ENCODE measurements at regions not wholly inside any gene's neighbourhood (a gene's known extent, or its start where the extent isn't known, plus 50 kb on each side); places are given as distances from the start of the nearest gene placed in this dataset.

GRCh38 chr5:32850817-32851496, 139.8 kb downstream of the NPR3 start:
- TF ChIP-seq, protein P1, sequence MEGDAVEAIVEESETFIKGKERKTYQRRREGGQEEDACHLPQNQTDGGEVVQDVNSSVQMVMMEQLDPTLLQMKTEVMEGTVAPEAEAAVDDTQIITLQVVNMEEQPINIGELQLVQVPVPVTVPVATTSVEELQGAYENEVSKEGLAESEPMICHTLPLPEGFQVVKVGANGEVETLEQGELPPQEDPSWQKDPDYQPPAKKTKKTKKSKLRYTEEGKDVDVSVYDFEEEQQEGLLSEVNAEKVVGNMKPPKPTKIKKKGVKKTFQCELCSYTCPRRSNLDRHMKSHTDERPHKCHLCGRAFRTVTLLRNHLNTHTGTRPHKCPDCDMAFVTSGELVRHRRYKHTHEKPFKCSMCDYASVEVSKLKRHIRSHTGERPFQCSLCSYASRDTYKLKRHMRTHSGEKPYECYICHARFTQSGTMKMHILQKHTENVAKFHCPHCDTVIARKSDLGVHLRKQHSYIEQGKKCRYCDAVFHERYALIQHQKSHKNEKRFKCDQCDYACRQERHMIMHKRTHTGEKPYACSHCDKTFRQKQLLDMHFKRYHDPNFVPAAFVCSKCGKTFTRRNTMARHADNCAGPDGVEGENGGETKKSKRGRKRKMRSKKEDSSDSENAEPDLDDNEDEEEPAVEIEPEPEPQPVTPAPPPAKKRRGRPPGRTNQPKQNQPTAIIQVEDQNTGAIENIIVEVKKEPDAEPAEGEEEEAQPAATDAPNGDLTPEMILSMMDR (IDR thresholded peaks at IDR 0.05; ENCODE audit: low read depth, low read length, missing input control): no peak
- TF ChIP-seq RAD21 (IDR thresholded peaks at IDR 0.05) (no peak), FOXA1 (IDR thresholded peaks at IDR 0.05) (no peak), REST (IDR thresholded peaks at IDR 0.05) (no peak), MAX (IDR thresholded peaks at IDR 0.05) (no peak), GABPA (IDR thresholded peaks at IDR 0.05 in 1 of 2, conservative IDR thresholded peaks at IDR 0.05 in 1 of 2) (no peak), RXRA (IDR thresholded peaks at IDR 0.05) (no peak), SP1 (IDR thresholded peaks at IDR 0.05) (no peak), ZBTB33 (IDR thresholded peaks at IDR 0.05) (no peak)
